HEK293T (cell line): ENCODE measurements at regions not wholly inside any gene's neighbourhood (a gene's known extent, or its start where the extent isn't known, plus 50 kb on each side); places are given as distances from the start of the nearest gene placed in this dataset.

Source experiments
- CTCF ChIA-PET: fragments of 350-600 bp; formaldehyde crosslinking; extraction: SDS; loops from one replicate; lab custom pipeline; 2021; ENCODE audit warnings: antibody characterized with exemption, inconsistent platforms; lab: Yijun Ruan, JAX
- POLR2A ChIA-PET: fragments of 350-600 bp; formaldehyde crosslinking; extraction: SDS; loops from one replicate; lab custom pipeline; 2020; ENCODE audit warnings: antibody characterized with exemption, inconsistent platforms; lab: Yijun Ruan, JAX
- DNase-seq: peaks from one replicate; pipeline ENCODE4 v3.0.0; 2012; ENCODE audit warnings: mixed read lengths; ENCODE audit errors: extremely low spot score
- ARNT ChIP-seq: fragments of 450-650 bp; IDR thresholded peaks from 2 replicates; pipeline ENCODE4 v1.6.1; 2017; ENCODE audit warnings: mild to moderate bottlenecking
- BHLHE40 ChIP-seq: fragments of 450-650 bp; IDR thresholded peaks from 2 replicates; pipeline ENCODE4 v1.6.1; 2016; ENCODE audit warnings: mild to moderate bottlenecking, moderate library complexity, borderline replicate concordance
- CTBP1 ChIP-seq: fragments of 450-650 bp; IDR thresholded peaks from 2 replicates; pipeline ENCODE4 v1.6.1; 2016; ENCODE audit warnings: borderline replicate concordance
- ELF4 ChIP-seq: fragments of 450-650 bp; IDR thresholded peaks from 2 replicates; pipeline ENCODE4 v1.6.1; 2017; ENCODE audit warnings: antibody characterized with exemption
- FOXA1 ChIP-seq: fragments of 450-650 bp; IDR thresholded peaks from 2 replicates; pipeline ENCODE4 v1.6.1; 2016; ENCODE audit warnings: mild to moderate bottlenecking
- FOXK2 ChIP-seq: fragments of 450-650 bp; IDR thresholded peaks from 2 replicates; pipeline ENCODE4 v1.6.1; 2016; ENCODE audit warnings: mild to moderate bottlenecking
- FOXM1 ChIP-seq: fragments of 450-650 bp; IDR thresholded peaks from 2 replicates; pipeline ENCODE4 v1.6.1; 2017; ENCODE audit warnings: mild to moderate bottlenecking, borderline replicate concordance
- HDGF ChIP-seq: fragments of 450-650 bp; IDR thresholded peaks from 2 replicates; pipeline ENCODE4 v1.6.1; 2017; ENCODE audit warnings: antibody characterized with exemption, borderline replicate concordance
- L3MBTL2 ChIP-seq: fragments of 450-650 bp; conservative IDR thresholded peaks from 2 replicates; pipeline ENCODE4 v1.6.1; 2016; ENCODE audit warnings: mild to moderate bottlenecking
- LEF1 ChIP-seq: fragments of 450-650 bp; IDR thresholded peaks from 2 replicates; pipeline ENCODE4 v1.6.1; 2017; ENCODE audit warnings: mild to moderate bottlenecking, borderline replicate concordance
- NFRKB ChIP-seq: fragments of 450-650 bp; IDR thresholded peaks from 2 replicates; pipeline ENCODE4 v1.6.1; 2016; ENCODE audit warnings: mild to moderate bottlenecking, moderate library complexity
- SP1 ChIP-seq: fragments of 450-650 bp; IDR thresholded peaks from 2 replicates; pipeline ENCODE4 v1.6.1; 2017
- SUZ12 ChIP-seq: fragments of 450-650 bp; IDR thresholded peaks from 2 replicates; pipeline ENCODE4 v1.6.1; 2016; ENCODE audit warnings: mild to moderate bottlenecking
- TARDBP ChIP-seq: fragments of 450-650 bp; IDR thresholded peaks from 2 replicates; pipeline ENCODE4 v1.6.1; 2016
- ZNF384 ChIP-seq: fragments of 450-650 bp; IDR thresholded peaks from 2 replicates; pipeline ENCODE4 v1.6.1; 2016
- TF ChIP-seq, protein P1 (sequence below): fragments of 450-650 bp; IDR thresholded peaks from 2 replicates; pipeline ENCODE4 v1.6.1; 2016

DNA sequence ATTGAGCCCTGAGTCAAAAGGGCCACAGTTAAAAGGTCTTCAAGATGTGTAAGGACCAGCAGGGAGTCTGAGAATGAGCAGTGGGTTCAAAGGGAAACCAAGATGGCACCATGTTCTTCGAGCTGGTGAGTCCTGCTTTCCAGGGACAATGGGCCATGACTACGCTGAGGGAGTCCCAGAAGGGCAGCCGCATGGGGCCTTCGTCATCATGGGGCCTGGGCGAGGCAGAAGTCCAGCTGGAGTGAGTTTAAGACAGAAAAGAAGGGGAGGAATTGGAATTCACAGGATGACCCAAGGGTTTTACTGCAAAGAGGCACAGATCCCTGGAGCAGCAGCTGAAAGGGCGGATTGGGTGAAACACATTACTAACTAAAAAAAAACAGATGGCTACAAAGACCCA lies 340.8 kb upstream of the MYT1L start:
- DNase-seq: no peak
- no peak for TF ChIP-seq LEF1
- TF ChIP-seq SP1: no peak
- TF ChIP-seq NFRKB: no peak
- TF ChIP-seq HDGF: no peak
- TF ChIP-seq CTBP1: no peak
- TF ChIP-seq ELF4: no peak
- TF ChIP-seq BHLHE40: no peak
- TF ChIP-seq, protein P1, sequence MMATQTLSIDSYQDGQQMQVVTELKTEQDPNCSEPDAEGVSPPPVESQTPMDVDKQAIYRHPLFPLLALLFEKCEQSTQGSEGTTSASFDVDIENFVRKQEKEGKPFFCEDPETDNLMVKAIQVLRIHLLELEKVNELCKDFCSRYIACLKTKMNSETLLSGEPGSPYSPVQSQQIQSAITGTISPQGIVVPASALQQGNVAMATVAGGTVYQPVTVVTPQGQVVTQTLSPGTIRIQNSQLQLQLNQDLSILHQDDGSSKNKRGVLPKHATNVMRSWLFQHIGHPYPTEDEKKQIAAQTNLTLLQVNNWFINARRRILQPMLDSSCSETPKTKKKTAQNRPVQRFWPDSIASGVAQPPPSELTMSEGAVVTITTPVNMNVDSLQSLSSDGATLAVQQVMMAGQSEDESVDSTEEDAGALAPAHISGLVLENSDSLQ: no peak
- TF ChIP-seq FOXM1: no peak
- TF ChIP-seq ARNT: no peak
- no peak for TF ChIP-seq L3MBTL2
- TF ChIP-seq FOXA1: no peak
- no peak for TF ChIP-seq ZNF384
- no peak for TF ChIP-seq SUZ12
- no peak for TF ChIP-seq FOXK2
- TF ChIP-seq TARDBP: no peak
- ChIA-PET CTCF (no interaction called here), POLR2A (no interaction called here)

DNA sequence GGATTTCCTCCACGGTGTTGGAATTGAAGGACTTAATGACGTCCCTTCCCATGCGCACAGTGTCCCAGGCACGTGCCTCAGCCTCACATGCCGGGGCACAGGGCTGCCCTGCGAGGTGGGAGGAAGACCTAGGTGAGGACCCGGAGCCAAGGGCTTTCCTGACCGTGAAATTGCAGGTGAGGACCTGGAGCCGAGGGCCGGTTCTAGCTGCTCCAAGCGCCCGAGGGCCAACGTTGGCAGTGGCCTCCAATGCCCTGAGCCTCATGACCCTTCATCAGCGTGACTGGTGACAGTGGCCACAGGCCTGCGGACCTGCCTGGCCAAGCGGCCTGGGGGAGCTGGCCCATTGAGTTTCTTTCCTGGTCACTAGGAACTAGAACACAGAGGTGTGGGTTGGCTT lies 338.2 kb upstream of the MYT1L start:
- no peak for TF ChIP-seq SP1
- TF ChIP-seq CTBP1: no peak
- no peak for TF ChIP-seq NFRKB
- TF ChIP-seq TARDBP: no peak
- no peak for TF ChIP-seq FOXM1
- TF ChIP-seq, protein P1: no peak
- TF ChIP-seq HDGF: no peak
- TF ChIP-seq BHLHE40: no peak
- no peak for TF ChIP-seq L3MBTL2
- no peak for TF ChIP-seq ARNT
- no peak for TF ChIP-seq LEF1
- TF ChIP-seq ZNF384: no peak
- no peak for DNase-seq
- POLR2A ChIA-PET: no interaction called here
- CTCF ChIA-PET: no interaction called here

DNA sequence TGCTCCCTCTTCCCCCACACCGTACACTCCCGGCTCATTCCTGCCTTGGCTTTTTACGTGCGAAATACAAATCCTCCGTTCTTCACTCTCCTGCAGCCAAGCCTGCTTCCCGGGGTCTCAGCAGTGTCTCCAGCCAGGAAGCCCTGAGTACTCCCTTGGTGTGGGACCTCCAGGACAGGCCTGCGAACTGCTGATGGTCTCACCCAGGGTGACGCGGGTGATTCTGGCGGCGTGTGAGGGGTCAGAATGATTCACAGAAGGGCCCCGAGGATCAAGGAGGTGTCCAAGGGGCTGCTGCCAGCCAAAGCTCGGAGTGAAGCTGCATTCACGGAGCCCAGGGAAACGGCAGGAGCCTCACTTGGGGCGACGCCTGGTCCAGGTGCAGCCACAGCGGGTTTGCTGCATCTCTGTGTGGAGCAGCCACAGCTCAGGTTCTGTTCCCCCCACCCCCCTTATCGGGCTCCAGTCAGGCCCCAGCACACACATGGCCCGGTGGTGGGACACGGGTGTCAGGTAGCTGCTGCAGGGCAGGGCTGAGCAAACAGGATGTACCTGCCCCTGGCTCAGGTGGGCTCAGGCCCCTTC lies 337.7 kb upstream of the MYT1L start:
- ChIA-PET CTCF (no interaction called here), POLR2A (no interaction called here)
- no peak for DNase-seq
- no peak for TF ChIP-seq SUZ12
- TF ChIP-seq BHLHE40: no peak
- TF ChIP-seq ELF4: no peak
- TF ChIP-seq FOXK2: no peak
- no peak for TF ChIP-seq LEF1
- no peak for TF ChIP-seq CTBP1
- no peak for TF ChIP-seq L3MBTL2
- TF ChIP-seq HDGF: no peak
- no peak for TF ChIP-seq TARDBP
- TF ChIP-seq ARNT: no peak
- no peak for TF ChIP-seq ZNF384
- TF ChIP-seq SP1: no peak
- no peak for TF ChIP-seq FOXA1
- TF ChIP-seq FOXM1: no peak
- TF ChIP-seq NFRKB: no peak
- TF ChIP-seq, protein P1: no peak

DNA sequence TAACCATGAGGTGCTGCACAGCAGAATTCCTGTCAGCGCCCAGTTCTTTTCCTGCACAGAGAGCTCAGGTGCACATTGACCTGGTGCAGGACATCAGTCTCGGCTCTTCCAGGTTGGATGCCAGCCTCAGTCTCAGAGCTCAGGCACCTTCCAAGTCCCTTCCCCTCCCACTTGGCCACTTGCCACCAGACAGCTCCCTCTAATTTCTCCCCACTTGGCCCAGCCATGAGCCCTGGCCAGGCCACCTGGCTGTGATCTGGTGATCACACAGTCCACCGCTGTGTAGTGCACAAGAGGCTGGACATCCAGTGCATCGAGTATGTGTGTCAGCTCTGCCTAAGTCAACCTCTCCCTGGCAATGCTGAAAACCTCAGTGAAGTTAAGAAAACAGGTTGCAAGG lies 336.6 kb upstream of the MYT1L start:
- TF ChIP-seq HDGF (no peak), FOXK2 (no peak), SP1 (no peak), TARDBP (no peak), FOXA1 (no peak), ZNF384 (no peak), CTBP1 (no peak), ELF4 (no peak), SUZ12 (no peak), ARNT (no peak), L3MBTL2 (no peak), BHLHE40 (no peak), LEF1 (no peak), NFRKB (no peak), FOXM1 (no peak)
- TF ChIP-seq, protein P1: no peak
- ChIA-PET CTCF (no interaction called here), POLR2A (interaction anchor here (0.6 kb wide), 1 partner anchor 586 kb away, joined by 3 read pairs; no protein-coding TSS in a partner anchor)
- DNase-seq: no peak

DNA sequence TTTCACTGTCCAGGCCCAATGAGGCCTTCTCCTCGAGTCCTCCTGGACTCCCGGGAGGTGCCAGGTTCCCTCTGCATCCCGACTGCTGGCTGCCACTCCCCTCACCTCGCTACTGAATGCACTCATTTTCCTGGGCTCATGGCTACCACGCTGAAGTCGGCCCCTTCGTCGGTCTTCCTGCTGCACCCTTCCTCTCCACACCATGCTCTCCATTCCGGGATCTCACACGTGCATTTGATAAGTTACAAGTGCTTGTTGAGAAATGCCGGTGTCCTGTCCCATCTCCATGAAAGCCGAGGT lies 334.7 kb upstream of the MYT1L start:
- no peak for DNase-seq
- ChIA-PET CTCF (no interaction called here), POLR2A (no interaction called here)
- TF ChIP-seq FOXM1: no peak
- no peak for TF ChIP-seq ARNT
- TF ChIP-seq BHLHE40: no peak
